Activated CD8-positive, alpha-beta memory T cell treated with anti-CD3 and anti-CD28 coated beads for 48 hours (primary cell): ENCODE measurements at regions not wholly inside any gene's neighbourhood (a gene's known extent, or its start where the extent isn't known, plus 50 kb on each side); places are given as distances from the start of the nearest gene placed in this dataset.

Experiments
- DNase-seq, 3 experiments: peaks; one replicate each; pipeline ENCODE4 v3.0.0-alpha.2; 2020; ENCODE audit warnings: low read depth in 2 of 3, low spot score in 2 of 3

GRCh38 chr2:41621563-41621962 lies 426.3 kb upstream of the PKDCC start:
- DNase-seq, result no peak

DNA sequence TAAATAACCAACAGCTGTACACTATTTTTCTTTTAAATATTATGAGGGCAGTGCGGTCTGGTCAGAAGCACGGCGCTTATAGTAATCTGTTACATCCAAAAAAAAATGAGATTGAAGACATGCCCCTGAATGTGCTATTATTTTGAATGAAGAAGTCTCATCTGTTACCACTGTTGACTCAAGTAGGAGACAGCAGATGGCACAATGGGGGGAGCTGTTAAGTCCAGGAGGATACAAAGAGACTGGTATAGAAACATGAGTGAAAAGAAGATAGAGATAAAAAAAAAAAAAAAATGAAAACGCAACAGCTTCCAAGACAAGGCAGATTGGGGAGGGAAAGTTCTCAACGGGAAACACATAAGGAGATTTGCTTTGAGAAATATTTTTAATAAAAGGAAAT lies 425.5 kb upstream of the PKDCC start:
- no peak for DNase-seq

- DNase-seq, result no peak
These were observed 420.9 kb upstream of the PKDCC start for GRCh38 chr2:41626936-41627335.

DNA sequence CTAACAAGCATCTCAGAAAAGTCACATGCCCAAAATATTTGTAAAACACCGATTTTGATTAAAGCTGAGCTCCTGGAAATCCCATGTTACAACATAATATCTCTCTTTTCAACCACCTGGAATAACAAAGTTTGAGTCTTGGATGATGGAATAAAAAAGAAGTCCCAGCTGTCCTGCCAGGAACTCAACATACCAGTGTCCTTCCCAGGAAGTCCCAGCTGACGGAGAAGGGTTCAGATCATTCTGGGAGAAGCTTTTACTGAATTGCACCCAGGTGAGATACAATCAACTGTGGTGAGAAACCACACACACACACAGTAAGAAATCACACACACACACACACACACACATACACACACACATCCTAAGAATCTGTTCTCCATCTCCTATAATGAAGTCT lies 413.1 kb upstream of the PKDCC start:
- no peak for DNase-seq

DNA sequence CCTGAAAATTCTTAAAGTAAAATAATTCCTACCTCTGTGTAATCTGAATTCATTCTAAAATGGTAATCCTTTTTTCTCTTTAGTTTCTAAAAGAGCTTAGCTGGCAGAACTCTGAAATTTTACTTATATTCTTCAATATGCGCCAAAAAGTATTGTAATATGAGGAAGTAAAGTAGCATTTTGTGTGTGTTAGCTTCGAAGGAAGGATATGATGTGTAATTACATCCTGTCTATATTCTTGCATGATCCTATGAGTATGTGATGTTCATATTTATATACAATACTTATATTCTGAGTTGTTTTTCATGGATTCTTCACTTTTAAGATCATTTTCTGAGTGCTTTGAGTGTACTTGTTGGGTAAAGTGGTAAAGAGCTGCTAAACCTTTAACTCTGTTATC lies 402.9 kb upstream of the PKDCC start:
- DNase-seq, result no peak

GRCh38 chr2:41647468-41648050 lies 400.3 kb upstream of the PKDCC start:
- no peak for DNase-seq

- DNase-seq, result no peak
These were observed 390.6 kb upstream of the PKDCC start for GRCh38 chr2:41657226-41657625.

GRCh38 chr2:41659758-41660157 lies 388.1 kb upstream of the PKDCC start:
- no peak for DNase-seq

- DNase-seq, result no peak
These were observed 385.4 kb upstream of the PKDCC start for GRCh38 chr2:41662461-41662860.

GRCh38 chr2:41663056-41663455 lies 384.8 kb upstream of the PKDCC start:
- DNase-seq, result no peak

DNA sequence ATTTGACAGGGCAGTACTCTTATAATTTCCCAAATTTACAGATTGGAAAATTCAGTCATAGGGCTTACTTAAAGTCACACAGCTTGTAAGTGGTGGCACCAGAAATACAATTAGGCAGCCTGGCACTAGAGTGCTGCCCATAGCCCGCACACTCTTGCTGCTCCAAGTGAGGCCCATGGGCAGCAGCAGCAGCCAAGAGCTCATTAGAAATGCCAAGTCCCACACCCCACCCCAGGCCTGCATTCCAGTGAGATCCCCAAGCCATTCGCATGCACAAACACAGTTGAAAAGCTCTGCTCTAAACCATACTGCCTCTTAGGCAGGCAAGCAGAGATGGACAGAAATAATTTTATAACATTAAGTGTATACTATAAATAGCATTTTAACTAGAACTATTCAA lies 379.3 kb upstream of the PKDCC start:
- no peak for DNase-seq

DNA sequence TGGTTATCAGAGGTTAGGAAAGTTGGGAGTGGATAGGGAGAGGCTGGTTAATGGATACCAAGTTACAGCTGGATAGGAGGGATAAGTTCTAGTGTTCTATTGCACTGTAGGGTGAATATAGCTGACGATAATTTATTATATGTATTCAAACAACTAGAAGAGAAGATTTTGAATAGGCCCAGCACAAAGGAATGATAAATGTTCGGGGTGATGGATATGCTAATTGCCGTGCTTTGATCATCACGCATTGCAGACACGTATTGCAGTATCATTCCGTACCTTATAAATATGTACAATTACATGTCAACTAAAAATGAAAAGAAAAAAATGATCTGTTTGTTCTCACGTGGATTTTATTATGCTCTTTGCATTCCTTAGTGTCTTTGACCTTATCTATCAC lies 369.2 kb upstream of the PKDCC start:
- DNase-seq, result no peak

GRCh38 chr2:41686156-41686555 lies 361.7 kb upstream of the PKDCC start:
- DNase-seq, result no peak

DNA sequence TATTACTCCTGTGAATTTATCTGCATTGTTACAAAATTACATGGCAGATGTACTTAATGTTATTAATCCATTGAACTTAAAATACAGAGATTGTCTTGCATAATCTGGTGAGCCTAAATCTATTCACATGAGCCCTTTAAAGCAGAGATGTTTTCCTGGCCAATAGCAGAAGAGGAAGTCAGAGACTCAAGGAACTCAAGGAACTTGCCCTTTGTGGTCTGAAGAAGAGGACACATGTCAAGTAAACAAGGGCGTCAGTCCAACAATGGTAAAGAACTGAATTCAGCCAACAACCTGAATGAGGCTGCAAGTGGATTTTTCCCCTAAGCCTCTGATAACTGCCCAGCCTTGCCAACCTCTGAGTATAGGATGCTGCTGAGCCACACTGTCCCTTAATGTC lies 356.3 kb upstream of the PKDCC start:
- DNase-seq, result no peak

DNA sequence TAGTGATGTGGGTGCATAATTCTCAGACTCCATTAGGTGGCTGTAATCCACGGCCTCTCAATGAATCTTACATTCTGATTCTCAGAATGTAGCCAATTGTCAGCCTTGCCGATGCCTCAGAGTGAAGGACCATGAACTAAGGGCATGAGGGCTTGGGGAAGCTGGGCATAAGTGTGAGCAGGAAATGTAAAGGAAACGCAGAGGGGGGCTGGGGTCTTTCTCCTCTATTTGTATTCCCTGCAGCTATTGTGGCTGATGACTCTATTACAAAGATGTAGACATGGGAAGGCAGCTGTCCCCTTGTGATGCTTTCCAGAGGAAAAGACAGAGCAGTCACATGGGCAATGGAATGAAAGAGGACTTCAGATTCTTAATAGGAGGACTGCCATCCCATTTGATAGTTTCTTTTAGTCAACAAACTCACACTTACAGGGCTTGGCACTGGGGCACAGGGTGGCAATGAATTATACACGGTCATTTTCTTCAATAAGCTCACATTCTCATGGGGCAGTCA lies 353.2 kb upstream of the PKDCC start:
- DNase-seq, result no peak

GRCh38 chr2:41695198-41696113 lies 352.4 kb upstream of the PKDCC start:
- DNase-seq, result no peak

DNA sequence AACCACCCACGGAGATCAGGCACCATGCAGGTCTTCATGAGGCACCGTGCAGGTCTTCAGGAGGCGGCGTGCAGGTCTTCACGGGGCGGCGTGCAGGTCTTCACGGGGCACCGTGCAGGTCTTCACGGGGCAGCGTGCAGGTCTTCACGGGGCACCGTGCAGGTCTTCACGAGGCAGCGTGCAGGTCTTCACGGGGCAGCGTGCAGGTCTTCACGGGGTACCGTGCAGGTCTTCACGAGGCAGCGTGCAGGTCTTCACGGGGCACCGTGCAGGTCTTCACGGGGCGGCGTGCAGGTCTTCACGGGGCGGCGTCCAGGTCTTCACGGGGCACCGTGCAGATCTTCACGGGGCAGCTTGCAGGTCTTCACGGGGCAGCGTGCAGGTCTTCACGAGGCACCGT lies 350.4 kb upstream of the PKDCC start:
- DNase-seq, result no peak

- no peak for DNase-seq
These were observed 349.0 kb upstream of the PKDCC start for GRCh38 chr2:41698678-41699422.

- DNase-seq, result no peak
These were observed 346.6 kb upstream of the PKDCC start for GRCh38 chr2:41701231-41701630.

DNA sequence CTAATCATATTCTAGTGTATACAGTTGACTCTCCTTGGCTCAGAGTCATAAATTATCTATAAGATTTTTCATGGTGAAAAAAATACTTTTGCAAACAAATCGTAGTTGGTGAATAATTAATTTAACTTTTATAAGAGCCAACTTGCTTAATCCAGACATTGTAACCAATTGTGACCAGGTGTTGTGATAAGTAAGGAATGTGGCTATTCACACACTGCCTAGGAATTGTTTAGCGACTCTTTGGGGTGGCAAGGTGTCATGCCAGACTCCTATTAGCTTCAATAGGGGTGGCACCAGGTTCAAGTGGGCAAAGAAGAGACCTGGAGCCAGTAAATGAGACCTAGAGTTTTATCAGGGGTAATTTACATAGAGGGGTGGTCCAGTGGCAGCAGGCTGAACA lies 344.7 kb upstream of the PKDCC start:
- no peak for DNase-seq

- no peak for DNase-seq
These were observed 342.2 kb upstream of the PKDCC start for GRCh38 chr2:41705634-41706033.

DNA sequence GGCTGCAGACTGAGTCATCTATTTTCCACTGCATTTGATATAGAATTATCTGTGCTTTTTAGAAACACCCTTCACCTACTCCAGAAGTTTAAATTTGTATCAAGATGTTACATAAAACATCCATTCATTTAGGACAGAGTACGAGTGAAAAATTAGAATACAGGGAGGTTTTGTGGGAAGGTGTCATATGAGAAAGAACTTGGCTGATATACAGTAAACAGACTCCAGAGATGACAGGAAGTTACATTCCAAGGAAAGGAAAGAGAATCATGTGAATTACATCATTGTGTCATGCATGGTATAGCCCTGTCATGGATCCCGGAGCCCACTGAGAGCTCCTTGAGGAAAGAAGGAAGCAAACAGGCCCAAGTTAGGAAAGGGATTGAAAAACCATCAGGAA lies 341.5 kb upstream of the PKDCC start:
- no peak for DNase-seq
